Caco-2 (cell line): ENCODE measurements at regions not wholly inside any gene's neighbourhood (a gene's known extent, or its start where the extent isn't known, plus 50 kb on each side); places are given as distances from the start of the nearest gene placed in this dataset.

Experiments used
- BruUV-seq: library from RNA; stranded (reverse); fragments of 400-500 nt; replicated peaks from 2 replicates; lab custom pipeline; 2021; lab: Mats Ljungman, UMichigan
- CTCF ChIA-PET: fragments of 300-600 bp; sonication (Branson Sonifier 250); formaldehyde crosslinking; loops from one replicate; lab custom pipeline; 2022; ENCODE audit warnings: antibody characterized with exemption; lab: Charles Lee
- POLR2A ChIA-PET: fragments of 300-600 bp; sonication (Branson Sonifier 250); formaldehyde crosslinking; loops from one replicate; lab custom pipeline; 2022; ENCODE audit warnings: antibody characterized with exemption; lab: Charles Lee
- DNase-seq, 2 experiments: peaks; one replicate each; pipeline versions ENCODE4 v3.0.0 to v3.0.0-alpha.2; 2020 to 2022
- H3K27me3 ChIP-seq: replicated peaks from 2 replicates; pipeline ENCODE4 v1.6.0; 2011; ENCODE audit warnings: low read length; ENCODE audit not compliant: control insufficient read depth, insufficient read depth
- H3K36me3 ChIP-seq: 2 replicates; pipeline ENCODE4 v1.5.1; 2011; ENCODE audit warnings: low read length; ENCODE audit not compliant: control insufficient read depth, insufficient read depth
- H3K4me1 ChIP-seq: fragments of 250-450 bp; sonication (Bioruptor Pico); 2 replicates; pipeline ENCODE4 v1.5.1; 2020; ENCODE audit warnings: mild to moderate bottlenecking
- H3K4me3 ChIP-seq: 2 replicates; pipeline ENCODE4 v1.5.1; 2011; ENCODE audit warnings: low read depth, mild to moderate bottlenecking, control low read depth, low read length
- H3K9me3 ChIP-seq: fragments of 250-450 bp; sonication (Bioruptor Pico); 2 replicates; pipeline ENCODE4 v1.5.1; 2020; ENCODE audit warnings: mild to moderate bottlenecking, moderate library complexity
- H3K27ac Mint-ChIP-seq: one replicate; pipeline ENCODE4 v1.8.0; 2022; ENCODE audit warnings: mixed read lengths; ENCODE audit not compliant: unreplicated experiment
- H3K27me3 Mint-ChIP-seq: one replicate; pipeline ENCODE4 v1.8.0; 2022; ENCODE audit warnings: mixed read lengths; ENCODE audit not compliant: insufficient read depth, unreplicated experiment
- H3K36me3 Mint-ChIP-seq: one replicate; pipeline ENCODE4 v1.8.0; 2022; ENCODE audit warnings: mild to moderate bottlenecking, mixed read lengths; ENCODE audit not compliant: insufficient read depth, unreplicated experiment
- H3K4me1 Mint-ChIP-seq: one replicate; pipeline ENCODE4 v1.8.0; 2022; ENCODE audit warnings: low read depth, mixed read lengths; ENCODE audit not compliant: unreplicated experiment
- H3K4me3 Mint-ChIP-seq: one replicate; pipeline ENCODE4 v1.8.0; 2022; ENCODE audit warnings: mild to moderate bottlenecking, moderate library complexity, mixed read lengths; ENCODE audit not compliant: unreplicated experiment
- H3K9me3 Mint-ChIP-seq: one replicate; pipeline ENCODE4 v1.8.0; 2022; ENCODE audit warnings: mixed read lengths; ENCODE audit not compliant: unreplicated experiment
- intact Hi-C: fragments of 100-400 bp; cut with micrococcal nuclease; formaldehyde crosslinking; loops from one replicate; pipeline ENCODE4 v1.10.0; 2022; ENCODE audit not compliant: unreplicated experiment
- TF ChIP-seq, protein P1 (sequence below), 2 experiments: fragments of 200-600 bp in 1 of 2; IDR thresholded peaks; 1 replicate in 1 of 2; 2 replicates in 1 of 2; pipeline versions ENCODE4 v1.5.1 to v1.8.0; 2011 to 2022; ENCODE audit warnings: antibody characterized with exemption in 1 of 2, control low read depth in 1 of 2, inconsistent platforms in 1 of 2, low read depth in 1 of 2, low read length in 1 of 2, mild to moderate bottlenecking in 1 of 2, moderate library complexity in 1 of 2; ENCODE audit not compliant: insufficient read depth in 1 of 2, severe bottlenecking in 1 of 2, unreplicated experiment in 1 of 2

DNA sequence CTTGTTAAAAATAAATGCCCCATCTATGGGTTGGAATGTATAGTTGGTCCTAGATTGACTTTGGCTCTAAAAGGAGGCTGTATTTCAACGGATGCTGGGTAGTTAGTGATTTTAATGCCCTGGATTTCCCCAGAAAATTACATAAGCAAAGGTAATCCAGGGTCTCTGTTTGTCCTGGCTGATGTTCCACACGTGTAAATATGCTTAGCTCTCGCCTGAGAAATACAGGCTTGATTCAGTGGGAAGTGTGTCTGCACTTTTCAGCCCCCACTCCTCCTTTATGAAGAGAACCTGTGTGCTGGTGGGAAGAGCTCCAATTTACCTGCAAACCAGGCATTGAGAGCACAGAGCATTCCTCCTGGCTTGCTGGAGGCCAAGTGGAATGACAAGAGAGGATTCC is 294.6 kb upstream of the CLINT1 start:
- Mint-ChIP-seq H3K27ac (no peak overlapping the region), H3K4me3 (no peak overlapping the region), H3K36me3 (no peaks in the 10 kb centered on the region), H3K9me3 (no peaks in the 10 kb centered on the region), H3K4me1 (no peaks in the 10 kb centered on the region), H3K27me3 (peaks cover 22% of the 10 kb centered on the region)
- ChIA-PET POLR2A (no interaction called here), CTCF (no interaction called here)
- Histone ChIP-seq H3K36me3 (no peaks in the 10 kb centered on the region), H3K27me3 (no peaks in the 10 kb centered on the region; the same call in 1 of the 2 replicates), H3K4me1 (no peaks in the 10 kb centered on the region), H3K4me3 (no peak overlapping the region), H3K9me3 (no peaks in the 10 kb centered on the region)
- no peak for DNase-seq
- BruUV-seq: no TSS peak
- TF ChIP-seq, protein P1, sequence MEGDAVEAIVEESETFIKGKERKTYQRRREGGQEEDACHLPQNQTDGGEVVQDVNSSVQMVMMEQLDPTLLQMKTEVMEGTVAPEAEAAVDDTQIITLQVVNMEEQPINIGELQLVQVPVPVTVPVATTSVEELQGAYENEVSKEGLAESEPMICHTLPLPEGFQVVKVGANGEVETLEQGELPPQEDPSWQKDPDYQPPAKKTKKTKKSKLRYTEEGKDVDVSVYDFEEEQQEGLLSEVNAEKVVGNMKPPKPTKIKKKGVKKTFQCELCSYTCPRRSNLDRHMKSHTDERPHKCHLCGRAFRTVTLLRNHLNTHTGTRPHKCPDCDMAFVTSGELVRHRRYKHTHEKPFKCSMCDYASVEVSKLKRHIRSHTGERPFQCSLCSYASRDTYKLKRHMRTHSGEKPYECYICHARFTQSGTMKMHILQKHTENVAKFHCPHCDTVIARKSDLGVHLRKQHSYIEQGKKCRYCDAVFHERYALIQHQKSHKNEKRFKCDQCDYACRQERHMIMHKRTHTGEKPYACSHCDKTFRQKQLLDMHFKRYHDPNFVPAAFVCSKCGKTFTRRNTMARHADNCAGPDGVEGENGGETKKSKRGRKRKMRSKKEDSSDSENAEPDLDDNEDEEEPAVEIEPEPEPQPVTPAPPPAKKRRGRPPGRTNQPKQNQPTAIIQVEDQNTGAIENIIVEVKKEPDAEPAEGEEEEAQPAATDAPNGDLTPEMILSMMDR (IDR thresholded peaks at IDR 0.05; ENCODE audit: insufficient read depth in 1 of 2, low read depth in 1 of 2, low read length in 1 of 2, severe bottlenecking in 1 of 2, unreplicated experiment in 1 of 2): no peak
- intact Hi-C loops: no loop called here

DNA sequence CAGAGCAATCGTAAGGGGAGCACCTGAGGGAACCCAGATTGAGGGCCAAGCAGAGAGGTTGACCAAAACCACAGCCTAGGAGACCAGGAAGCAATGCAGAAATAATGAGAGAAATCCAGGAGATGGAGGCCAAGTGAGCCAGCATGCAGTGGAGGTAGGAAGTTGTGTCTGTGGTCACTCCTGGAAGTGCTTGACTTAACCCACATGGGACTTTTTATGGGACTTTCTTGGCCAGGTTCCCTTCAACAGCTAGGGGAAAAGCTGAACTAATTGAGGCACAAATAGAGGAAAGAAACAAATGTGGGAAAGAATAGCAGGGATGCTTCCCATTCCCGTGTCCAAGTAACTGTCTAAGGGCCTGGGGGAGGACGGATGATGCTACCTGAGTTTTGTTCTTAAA is 293.2 kb upstream of the CLINT1 start:
- no peaks in the 10 kb centered on the region; the same call in 1 of the 2 replicates for H3K27me3 ChIP-seq
- TF ChIP-seq, protein P1 (IDR thresholded peaks at IDR 0.05; ENCODE audit: insufficient read depth in 1 of 2, low read depth in 1 of 2, low read length in 1 of 2, severe bottlenecking in 1 of 2, unreplicated experiment in 1 of 2): no peak

GRCh38 chr5:158147227-158147626 is 288.3 kb upstream of the CLINT1 start:
- Mint-ChIP-seq H3K36me3 (no peaks in the 10 kb centered on the region), H3K4me1 (no peaks in the 10 kb centered on the region), H3K27ac (no peak overlapping the region), H3K4me3 (no peak overlapping the region), H3K27me3 (peaks cover 25% of the 10 kb centered on the region), H3K9me3 (no peaks in the 10 kb centered on the region)
- H3K27me3 ChIP-seq: no peaks in the 10 kb centered on the region; the same call in none of the 2 replicates
- intact Hi-C loops: no loop called here
- no peaks in the 10 kb centered on the region for H3K4me1 ChIP-seq
- BruUV-seq: no TSS peak
- no peaks in the 10 kb centered on the region for H3K36me3 ChIP-seq
- ChIA-PET CTCF (no interaction called here), POLR2A (no interaction called here)
- no peak overlapping the region for H3K4me3 ChIP-seq
- TF ChIP-seq, protein P1 (IDR thresholded peaks at IDR 0.05; ENCODE audit: insufficient read depth in 1 of 2, low read depth in 1 of 2, low read length in 1 of 2, severe bottlenecking in 1 of 2, unreplicated experiment in 1 of 2): no peak
- no peaks in the 10 kb centered on the region for H3K9me3 ChIP-seq
- DNase-seq: no peak

More for the DNA sequence above, 293.2 kb upstream of the CLINT1 start:
- no peaks in the 10 kb centered on the region for H3K36me3 ChIP-seq
- H3K4me1 ChIP-seq: no peaks in the 10 kb centered on the region
- CTCF ChIA-PET: no interaction called here
- H3K4me3 ChIP-seq: no peak overlapping the region
- intact Hi-C loops: no loop called here
- Mint-ChIP-seq H3K4me1 (no peaks in the 10 kb centered on the region), H3K9me3 (no peaks in the 10 kb centered on the region), H3K27ac (no peak overlapping the region), H3K27me3 (peaks cover 26% of the 10 kb centered on the region), H3K36me3 (no peaks in the 10 kb centered on the region), H3K4me3 (no peak overlapping the region)
- BruUV-seq: no TSS peak
- POLR2A ChIA-PET: no interaction called here
- DNase-seq: no peak
- H3K9me3 ChIP-seq: no peaks in the 10 kb centered on the region
